Colon (tissue), 2 donors: ENCODE measurements at regions not wholly inside any gene's neighbourhood (a gene's known extent, or its start where the extent isn't known, plus 50 kb on each side); places are given as distances from the start of the nearest gene placed in this dataset.
"Not testable (repeated sequence)": the region's sequence is repeated elsewhere in the genome, so short reads cannot be mapped to it uniquely, and the experiment has no call there.

Experiments
- FAIRE-seq: peaks from 2 replicates; lab custom pipeline; 2012; peaks lifted over from hg19 to GRCh38; lab: Jason Lieb, UNC
- donor health status: control.
- donor health status: control.

DNA sequence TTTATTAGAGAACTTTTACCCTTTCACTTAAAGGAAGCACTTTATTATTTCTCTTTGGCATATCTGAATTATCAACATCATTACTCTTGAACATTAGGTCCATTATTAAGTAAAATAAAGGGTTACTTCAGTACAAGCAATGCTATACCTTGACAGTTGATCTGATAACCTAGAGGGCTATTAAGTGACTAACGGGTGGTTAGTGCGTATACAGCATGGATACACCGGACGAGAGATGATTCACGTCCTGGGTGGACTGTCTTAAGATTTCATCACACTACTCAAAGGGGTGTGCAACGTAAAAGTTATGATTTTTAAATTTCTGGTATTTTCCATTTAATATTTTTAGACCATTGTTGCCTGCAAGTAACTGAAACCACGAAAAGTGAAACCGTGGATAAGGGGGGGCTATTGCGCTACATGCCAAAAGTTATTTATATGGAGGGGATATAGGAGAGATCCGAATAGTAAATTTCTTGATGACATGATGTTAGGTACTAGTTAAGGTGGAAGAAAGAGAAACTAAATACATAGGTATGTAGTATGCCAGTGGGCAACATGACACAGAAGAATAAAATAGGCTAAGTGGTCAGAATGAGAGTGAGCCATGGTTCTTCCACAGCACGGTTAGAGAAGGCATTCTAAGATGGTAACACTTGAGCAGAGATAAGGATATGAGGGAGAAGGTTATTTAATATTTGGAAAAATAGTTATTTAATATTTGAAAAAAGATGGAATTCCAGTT, 230.8 kb upstream of the ANKRD50 start:
- FAIRE-seq: no peak

DNA sequence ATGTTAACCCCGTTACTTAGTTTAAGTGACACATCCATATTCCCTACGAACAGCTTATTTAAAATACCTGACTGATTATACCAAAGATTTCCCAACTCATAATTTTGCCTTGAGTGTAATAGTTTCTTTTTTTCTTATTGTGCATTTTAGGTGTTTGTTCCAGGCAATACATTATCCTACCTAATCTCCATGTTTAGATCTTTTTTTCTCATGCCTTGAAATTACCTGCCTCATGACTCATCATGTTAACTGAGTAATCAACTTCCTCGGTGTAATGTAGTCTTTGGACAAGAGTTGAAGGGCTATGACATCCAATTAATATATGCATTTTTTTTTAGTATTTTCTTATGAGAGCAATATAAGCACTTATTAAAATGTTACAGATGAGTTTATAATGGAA, 228.7 kb upstream of the ANKRD50 start:
- FAIRE-seq: no peak

- no peak for FAIRE-seq
Observed at GRCh38 chr4:124940387-124940786, 227.9 kb upstream of the ANKRD50 start.

GRCh38 chr4:124939908-124940307, 227.4 kb upstream of the ANKRD50 start:
- no peak for FAIRE-seq

DNA sequence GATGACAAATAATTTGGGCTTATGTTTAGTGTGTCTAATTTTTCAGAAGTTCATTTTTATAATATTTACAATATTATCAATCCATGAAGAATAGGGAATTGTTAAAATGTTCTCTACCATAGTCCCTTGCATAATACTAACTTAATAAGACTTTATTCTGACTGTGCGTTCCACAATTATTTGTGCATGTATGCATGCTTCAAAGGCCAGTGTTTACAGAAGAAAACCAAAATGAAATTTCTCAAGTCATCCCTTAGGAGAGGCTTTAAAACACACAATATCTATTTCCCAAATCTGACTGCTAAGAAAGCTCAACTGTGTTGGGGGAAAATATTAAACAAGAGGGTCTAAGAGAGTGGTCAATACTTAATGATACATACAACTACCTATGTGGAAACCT, 226.3 kb upstream of the ANKRD50 start:
- FAIRE-seq: no peak

GRCh38 chr4:124937993-124938392, 225.5 kb upstream of the ANKRD50 start:
- FAIRE-seq: no peak

DNA sequence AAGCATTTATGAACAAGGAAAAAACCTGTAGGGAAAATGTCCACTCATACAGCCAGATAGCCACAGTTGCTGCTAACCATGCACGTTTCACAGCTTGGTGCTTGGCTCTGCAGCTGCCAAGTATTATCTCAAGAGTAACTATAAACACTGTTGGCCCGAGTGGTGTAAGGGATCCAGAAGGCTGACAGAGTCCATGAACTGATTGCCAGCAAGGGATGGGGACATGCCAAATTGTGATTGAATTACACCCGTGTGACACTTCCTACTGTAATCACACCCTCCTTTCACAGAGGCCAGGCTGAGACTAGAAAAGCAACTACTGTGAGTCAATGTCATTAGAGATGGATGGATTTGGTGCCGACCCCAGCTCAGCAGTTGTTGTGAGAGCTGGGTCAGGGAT, 223.9 kb upstream of the ANKRD50 start:
- FAIRE-seq: no peak

GRCh38 chr4:124934916-124935315, 222.4 kb upstream of the ANKRD50 start:
- no peak for FAIRE-seq

GRCh38 chr4:124933521-124933920, 221.0 kb upstream of the ANKRD50 start:
- FAIRE-seq: no peak

- no peak for FAIRE-seq
Observed at GRCh38 chr4:124932447-124932846, 219.9 kb upstream of the ANKRD50 start.

DNA sequence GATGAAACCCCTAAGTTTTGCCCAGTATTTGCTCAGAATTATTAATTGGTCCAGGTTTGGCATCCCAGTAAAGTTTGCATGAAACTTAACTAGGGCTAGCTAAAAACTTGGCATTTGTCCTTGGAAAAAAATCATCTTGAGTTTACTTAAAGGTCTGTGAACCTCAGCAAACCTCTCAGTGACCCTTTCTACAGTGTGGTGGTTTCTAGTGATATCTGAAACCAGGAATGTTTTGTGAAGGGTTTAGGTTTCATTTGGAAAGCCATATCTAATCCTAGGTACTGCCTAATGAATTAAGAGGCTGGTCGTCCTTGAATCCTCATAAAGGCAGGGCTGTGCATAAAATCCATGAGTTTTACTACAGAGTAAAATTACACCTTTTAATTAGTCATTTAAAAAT, 218.5 kb upstream of the ANKRD50 start:
- FAIRE-seq: no peak

DNA sequence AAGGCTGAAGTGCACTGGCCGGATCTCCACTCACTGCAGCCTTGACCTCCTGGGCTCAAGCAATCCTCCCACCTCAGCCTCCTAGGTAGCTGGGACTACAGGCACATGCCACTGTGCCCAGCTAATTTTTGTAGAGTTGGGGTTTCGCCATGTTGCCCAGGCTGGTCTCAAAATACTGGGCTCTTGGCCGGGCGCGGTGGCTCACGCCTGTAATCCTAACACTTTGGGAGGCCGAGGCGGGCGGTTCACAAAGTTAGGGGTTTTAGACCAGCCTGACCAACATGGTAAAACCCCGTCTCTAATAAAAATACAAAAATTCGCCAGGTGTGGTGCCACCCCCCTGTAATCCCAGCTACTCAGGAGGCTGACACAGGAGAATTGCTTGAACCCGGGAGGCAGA, 210.2 kb upstream of the ANKRD50 start:
- FAIRE-seq: not testable (repeated sequence)

DNA sequence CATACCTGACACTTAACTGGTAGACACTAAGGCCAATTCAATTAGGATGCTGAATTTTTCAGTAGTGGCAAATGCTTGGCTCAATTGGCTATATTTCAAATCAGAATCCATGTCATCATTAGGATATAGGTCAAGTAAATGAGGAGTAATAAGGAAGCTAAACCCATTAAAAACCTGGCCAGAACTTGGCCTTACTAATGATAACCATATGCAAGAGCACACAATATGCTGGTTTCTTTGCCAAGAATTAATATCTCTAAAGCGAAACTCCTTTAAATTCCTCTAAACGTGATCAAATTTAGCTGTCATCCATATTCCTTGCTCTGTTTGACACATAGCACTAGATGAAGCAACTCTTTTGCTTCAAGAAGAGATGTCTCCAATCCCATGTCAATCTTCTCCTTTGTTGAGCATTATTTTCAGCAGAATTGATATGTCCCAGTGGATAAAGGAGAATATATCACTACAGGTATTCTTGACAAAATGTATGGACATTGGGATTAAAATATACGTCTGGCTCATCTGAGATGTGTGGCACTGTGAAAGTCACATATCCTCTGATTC, 206.1 kb upstream of the ANKRD50 start:
- FAIRE-seq: no peak

GRCh38 chr4:124915073-124915472, 202.5 kb upstream of the ANKRD50 start:
- FAIRE-seq: no peak

DNA sequence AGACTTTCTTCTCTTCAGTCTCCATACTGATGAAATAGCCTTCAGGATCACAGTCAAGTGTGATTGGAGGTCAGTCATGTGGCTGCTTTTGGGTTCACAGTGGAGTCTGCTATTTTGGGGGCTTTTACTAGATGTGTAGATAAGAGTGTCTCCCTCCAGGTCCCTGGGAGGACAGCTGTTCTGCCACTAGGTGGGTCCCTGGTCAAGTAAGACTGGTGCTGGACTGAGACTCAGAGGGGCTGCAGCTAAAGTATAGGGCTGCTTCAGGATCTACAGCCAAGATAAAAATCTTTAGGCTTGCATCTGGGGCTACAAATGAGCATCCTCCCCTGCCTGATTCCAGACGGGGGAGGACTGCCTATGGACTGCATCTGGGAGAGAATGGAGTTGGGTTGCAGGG, 200.7 kb upstream of the ANKRD50 start:
- FAIRE-seq: no peak

DNA sequence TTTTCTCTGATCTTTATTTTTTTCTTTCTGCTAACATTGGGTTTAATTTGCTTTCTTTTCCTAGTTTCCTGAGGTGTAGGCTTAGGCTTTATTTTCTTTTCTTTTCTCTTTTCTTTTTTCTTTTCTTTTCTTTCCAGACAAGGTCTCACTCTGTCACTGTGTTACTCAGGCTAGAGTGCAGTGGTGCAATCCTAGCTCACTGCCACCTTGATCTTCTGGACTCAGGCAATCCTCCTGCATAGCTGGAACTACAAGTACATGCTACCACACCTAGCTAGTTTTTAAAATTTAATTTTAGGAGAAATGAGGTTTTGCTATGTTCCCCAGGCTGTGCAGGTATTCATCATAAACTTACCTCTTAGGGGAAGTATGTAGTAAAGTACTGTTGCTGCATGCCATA, 197.8 kb upstream of the ANKRD50 start:
- FAIRE-seq: no peak

- FAIRE-seq: no peak
Observed at GRCh38 chr4:124907881-124908280, 195.3 kb upstream of the ANKRD50 start.

- no peak for FAIRE-seq
Observed at GRCh38 chr4:124905441-124905840, 192.9 kb upstream of the ANKRD50 start.

- FAIRE-seq: no peak
Observed at GRCh38 chr4:124904723-124905388, 192.3 kb upstream of the ANKRD50 start.

- no peak for FAIRE-seq
Observed at GRCh38 chr4:124903995-124904722, 191.6 kb upstream of the ANKRD50 start.

DNA sequence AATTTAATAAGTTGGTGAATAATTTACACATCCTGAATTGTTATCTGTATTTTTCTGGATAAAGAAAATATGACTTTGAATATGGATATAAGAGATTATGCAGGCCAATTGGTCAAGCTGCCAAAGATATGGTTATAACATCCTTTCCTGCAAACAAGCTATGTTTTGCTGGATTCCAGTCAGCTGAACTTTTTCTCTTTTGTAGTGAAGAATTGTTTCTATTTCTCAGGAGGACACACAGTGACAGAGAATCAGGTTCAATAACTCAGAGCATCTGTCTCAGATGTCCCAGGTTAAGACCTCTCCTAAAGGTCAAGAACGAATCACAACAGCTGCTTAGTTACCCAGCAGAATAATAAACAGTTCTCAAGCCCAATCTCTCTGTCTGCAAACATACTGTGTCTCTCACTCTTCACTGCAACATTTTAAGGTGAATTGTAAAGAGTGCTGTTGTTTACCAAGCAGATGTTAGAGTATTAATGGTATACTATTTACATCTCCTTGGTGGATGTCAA, 189.5 kb upstream of the ANKRD50 start:
- FAIRE-seq: no peak

DNA sequence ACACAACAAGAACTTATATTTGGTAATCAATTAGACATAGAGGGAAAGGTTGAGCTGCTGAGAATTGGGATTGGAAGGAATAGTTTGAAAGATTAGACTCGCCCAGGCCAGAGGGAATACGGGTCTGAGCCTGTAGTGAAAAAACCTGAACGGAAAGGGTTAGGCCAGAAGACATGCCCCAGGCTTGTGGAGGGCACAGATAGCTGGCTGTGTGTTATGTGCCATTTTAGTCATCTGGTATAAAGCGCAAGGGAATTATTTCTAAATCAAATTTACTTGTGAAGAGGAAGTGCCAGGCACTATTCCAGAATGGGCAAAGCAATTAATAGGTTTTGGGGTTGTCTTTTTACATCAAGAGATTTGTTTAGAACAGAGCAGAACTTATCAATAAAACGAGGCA, 187.5 kb upstream of the ANKRD50 start:
- no peak for FAIRE-seq

DNA sequence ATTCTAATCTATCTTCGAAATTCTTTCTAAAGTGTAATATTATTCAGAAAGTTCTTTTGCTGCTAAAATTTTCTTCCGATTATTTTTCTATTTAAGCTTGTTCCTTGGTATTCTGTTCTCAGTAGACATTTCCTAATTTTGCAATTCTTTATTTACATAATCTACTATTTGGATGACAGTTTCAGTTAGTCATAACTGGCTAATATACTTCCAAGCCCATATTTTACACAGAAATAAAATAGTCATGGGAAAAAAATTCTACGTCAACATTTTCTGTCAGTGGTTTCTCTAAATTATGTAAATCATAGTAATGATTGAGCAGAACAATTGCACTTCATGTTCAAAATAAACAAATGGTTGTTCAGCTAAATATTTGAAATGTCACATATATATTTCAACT, 178.0 kb upstream of the ANKRD50 start:
- no peak for FAIRE-seq
